G401.6 (cell line): ENCODE measurements at regions not wholly inside any gene's neighbourhood (a gene's known extent, or its start where the extent isn't known, plus 50 kb on each side); places are given as distances from the start of the nearest gene placed in this dataset.

Experiments used
- FAIRE-seq: peaks from 2 replicates; lab custom pipeline; 2012; peaks lifted over from hg19 to GRCh38; lab: Jason Lieb, UNC

DNA sequence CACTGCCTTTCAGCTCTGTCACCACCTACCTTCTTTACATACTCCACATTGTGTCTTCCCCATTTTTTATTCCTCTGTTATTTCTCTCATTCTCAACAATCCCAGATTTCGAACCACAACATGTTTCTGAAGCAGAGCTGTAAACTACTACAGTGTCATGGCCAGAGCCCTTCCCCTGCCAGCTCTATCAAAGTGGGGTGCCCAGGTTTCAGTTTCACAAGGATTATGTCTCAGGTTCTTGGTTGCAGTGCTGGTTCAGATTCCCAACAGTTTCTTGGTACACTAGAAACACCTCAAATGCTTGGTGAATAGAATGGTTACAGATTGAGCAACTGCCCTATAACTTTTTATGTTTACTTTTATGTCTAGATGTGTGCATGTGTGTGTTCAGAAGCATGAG lies 172.7 kb upstream of the MTNR1B start:
- FAIRE-seq: no peak

DNA sequence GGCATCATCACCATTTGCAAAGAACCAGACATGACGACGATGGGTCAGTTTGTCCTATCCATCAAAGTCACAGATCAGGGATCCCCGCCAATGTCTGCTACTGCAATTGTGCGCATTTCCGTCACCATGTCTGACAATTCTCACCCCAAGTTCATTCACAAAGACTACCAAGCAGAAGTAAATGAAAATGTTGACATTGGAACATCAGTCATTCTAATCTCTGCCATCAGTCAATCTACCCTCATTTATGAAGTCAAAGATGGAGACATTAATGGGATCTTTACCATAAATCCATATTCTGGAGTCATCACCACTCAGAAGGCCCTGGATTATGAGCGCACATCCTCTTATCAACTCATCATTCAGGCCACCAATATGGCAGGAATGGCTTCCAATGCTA lies 171.6 kb upstream of the MTNR1B start:
- no peak for FAIRE-seq

DNA sequence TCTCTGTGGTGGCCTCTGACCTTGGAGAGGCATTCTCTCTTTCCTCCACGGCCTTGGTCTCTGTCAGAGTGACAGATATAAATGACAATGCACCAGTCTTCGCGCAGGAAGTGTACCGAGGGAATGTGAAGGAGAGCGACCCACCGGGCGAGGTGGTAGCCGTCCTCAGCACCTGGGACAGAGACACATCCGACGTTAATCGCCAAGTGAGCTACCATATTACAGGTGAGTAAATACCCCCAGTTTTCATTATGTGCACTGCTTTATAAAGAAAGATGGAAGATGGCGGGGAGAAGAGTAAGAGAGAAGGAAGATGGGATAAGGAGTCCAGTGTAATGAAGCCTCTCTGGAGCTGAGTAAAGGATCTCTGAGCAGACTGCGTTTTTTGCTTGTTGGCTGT lies 167.8 kb upstream of the MTNR1B start:
- no peak for FAIRE-seq

DNA sequence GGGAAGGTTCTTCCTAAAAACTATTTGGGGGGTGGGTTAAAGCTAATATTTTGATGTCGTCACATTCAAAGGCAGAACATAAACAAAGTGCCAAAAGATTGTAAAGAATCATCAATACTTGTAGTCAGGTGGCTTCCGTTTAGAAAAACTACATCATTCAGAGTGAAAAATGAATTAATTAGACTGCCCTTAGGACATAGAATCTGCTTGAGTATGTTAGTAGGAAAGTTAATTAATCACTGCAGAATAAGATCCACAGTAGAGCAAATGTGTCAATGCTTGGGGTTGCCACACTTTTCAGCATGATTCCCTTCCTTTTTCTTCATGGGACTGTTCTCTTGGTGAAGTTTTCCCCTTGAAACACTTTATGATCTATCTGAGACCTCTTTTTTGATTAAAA lies 166.8 kb upstream of the MTNR1B start:
- no peak for FAIRE-seq

DNA sequence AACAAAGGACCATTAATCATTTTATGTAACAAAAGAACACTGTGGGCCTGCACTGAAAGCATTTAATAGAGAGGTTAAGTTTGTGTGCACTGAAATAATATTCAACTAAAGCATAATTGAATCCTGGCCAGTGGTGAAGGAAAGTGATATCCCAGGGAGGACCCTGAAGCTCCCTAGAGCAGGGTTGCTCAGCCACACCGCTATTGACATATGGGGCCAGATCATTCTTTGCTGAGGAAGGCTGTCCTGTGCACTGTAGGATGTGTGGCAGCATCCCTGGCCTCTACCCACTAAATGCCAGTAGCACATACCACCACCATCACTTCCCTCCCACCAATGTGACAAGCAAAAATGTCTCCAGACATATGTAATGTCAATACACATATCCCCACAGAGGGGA lies 166.1 kb upstream of the MTNR1B start:
- no peak for FAIRE-seq

DNA sequence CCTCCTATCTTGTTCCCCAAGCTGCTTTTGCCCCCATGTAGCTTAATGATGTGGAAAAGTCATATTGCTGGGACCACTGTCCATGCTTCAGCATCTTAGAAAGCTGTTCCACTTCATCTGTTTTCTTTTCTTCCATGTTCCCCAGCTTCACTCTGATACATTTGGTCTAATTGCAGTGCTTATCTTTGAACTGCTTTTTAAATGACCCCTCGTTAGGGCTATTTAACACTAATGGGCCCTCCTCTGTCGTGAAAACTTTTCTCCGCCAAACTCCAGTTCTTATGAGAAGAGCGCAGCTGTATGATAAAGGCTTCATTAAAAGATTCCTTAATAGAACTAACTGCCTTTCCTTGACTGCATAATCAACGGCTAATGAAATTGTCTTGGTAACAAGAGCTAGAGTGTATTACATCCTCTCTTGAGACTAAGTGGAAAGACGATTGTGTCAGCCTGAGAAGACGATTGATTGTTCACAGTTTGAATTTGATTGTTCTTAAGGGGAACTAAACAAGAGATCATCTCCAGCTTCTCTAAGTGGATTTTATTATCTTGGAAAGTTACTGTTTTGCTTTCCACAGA lies 165.0 kb upstream of the MTNR1B start:
- FAIRE-seq: no peak

DNA sequence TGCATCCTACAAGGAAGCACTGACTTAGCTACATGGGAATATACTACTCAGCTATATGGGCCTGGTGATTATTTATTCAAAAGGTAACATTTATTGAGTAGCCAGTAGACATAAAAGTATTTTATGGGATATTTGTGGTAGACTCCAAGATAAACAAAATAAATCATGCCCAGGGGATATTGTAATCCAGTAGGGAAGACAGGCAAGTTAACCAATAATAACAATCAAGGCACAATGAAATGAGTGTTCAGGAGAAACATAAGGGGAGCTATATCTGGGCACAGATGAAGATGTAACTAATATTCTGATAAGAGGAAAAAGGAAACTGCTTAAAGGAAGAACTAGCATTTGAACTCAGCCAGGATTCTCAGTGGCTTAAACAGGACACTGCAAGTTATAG lies 161.4 kb upstream of the MTNR1B start:
- FAIRE-seq: no peak

DNA sequence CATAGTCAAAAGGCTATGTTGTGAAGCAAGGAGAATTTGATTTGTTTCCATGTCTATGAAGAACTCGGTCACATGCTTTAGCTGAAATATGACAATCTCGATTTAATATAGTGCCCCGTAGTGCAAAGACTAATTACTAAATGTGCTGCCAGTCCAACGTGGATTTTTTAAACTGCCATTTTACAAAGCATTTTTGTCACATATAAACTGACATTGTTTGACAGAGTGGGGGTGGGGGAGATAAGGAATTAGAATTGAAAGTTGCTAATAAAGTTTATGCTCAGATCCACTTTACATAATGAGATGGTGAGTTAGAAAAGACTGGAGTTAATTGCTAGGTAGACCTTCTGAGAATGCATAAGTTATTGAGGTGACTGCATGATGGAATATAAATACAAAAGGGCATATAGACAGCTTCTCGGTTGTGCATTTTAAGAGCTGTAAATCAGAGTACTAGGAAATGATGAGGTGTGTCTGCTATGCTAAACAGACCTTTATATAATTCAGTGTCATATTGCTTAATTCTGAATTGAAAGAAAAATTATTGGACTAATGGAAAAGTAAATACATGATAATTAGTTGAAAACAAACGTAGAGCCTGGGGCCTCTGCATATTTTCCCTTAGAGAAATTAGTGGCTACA lies 158.9 kb upstream of the MTNR1B start:
- no peak for FAIRE-seq

DNA sequence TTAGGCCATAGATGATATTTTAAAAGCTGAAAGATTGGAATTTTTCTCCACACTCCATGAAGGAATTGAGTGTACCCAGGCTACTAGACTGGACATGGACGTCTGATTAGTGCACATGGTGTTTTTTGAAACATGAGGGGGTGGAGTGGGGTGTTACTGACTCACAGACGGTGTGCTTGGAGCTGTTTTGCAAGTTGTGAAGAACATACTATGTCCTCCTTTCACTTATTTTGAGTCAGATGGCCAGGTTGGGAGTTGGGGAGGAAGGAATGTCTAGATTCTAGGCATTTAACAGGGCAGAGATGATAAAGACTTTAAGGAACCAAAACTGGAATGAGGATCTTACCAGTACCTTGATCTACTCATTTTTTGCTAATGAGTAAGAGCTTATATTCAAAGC lies 158.1 kb upstream of the MTNR1B start:
- no peak for FAIRE-seq

DNA sequence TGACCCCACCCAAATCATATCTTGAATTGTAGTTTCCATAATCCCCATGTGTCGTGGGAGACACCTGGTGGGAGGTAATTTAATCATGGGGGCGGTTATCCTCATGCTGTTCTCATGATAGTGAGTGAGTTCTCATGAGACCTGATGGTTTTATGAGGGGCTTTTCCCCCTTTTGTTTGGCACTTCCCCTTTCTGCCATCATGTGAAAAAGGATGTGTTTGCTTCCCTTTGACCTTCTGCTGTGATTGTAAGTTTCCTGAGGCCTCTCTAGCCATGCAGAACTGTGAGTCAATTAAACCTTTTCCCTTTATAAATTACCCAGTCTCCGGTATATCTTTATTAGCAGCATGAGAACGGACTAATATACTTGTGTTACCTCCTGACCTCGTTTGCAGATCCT lies 156.6 kb upstream of the MTNR1B start:
- no peak for FAIRE-seq

DNA sequence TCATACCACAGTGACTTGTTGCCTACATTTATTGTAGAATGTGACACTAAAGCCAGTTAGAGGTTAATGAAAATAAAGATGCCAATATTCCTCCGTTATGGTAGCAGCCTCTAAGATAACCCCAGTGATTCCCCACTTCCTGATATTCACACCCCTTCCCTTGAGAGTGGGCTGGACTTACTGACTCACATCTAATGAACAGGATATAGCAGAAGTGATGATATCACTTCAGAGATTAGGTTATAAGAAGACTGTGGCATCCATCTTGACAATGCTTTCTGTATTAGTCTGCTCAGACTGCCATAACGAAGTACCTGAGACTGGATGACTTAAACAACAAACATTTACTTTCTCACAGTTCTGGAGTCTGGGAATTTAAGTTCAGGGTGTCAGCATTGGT lies 149.6 kb upstream of the MTNR1B start:
- FAIRE-seq: no peak

DNA sequence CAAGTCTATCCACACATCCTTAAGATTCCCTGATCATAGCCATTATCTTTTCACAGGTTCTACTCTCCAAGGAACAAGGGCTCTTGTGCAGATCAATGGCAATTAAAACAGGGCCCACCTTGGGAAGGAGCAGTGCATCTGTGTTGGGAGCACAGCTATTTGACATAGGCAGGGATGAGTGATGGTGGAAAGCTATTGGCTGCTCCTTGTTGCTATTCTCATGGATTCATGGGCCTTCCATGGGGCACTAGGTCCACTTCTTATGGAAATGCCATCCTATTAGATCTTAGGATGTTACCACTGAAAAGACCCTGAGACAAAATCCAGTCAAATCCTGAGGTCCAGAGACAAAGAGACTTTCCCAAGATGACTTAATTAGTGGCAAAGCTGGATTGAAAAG lies 148.6 kb upstream of the MTNR1B start:
- no peak for FAIRE-seq

DNA sequence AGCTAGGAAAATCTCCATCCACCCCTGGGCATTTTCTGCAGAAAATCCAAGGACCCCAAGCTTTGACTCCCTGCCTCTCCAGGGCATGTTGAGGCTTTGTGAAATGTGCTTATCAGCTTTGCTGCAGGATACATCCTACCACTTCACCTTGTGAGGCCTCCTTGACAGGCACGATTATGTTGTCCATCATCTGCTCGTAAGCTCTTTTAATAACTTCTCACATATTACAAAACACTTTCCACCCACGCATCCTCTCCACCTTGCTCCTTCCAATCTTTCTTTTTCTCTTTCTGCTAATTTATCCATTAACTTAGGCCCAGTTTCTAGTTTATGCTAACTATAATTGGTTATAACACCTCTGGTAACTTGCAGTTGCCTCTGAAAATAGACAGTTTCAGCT lies 147.0 kb upstream of the MTNR1B start:
- FAIRE-seq: no peak

DNA sequence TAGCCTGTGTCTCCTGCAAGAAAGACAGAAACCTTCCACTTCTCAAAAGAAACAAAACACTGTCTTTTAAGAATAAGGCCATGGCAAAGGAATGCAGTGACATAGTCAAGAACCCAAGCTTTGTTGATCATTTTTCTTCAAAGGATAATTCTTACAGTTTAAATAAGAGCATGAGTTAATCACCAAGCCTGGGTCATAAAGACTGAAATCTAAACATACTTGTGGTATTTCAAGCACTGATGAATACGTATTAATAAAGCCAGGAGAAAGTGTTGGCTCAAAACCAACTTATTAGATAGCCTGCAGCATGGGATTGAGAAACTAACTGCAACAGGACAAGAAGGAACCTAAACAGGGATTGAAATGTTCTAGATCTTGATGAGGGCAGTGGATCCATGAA lies 143.3 kb upstream of the MTNR1B start:
- FAIRE-seq: no peak

DNA sequence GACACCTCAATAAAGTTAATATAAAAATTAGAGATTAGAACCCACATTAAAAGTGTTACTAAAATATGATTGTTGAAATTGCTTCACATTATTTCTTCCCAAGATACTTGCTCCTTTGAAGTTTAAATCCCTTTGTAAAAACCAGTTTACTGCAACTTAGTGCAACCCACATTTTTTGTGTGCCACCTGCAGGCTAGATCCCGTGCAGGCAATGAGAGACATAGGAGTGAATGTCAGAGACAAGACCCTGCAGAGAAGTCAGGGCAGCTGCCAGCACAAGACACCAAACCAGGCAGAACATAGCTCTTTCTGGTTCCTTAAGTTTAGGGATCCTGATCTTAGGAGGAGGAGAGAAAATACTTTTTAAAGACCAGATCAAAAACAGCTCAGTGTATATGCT lies 142.8 kb upstream of the MTNR1B start:
- no peak for FAIRE-seq

DNA sequence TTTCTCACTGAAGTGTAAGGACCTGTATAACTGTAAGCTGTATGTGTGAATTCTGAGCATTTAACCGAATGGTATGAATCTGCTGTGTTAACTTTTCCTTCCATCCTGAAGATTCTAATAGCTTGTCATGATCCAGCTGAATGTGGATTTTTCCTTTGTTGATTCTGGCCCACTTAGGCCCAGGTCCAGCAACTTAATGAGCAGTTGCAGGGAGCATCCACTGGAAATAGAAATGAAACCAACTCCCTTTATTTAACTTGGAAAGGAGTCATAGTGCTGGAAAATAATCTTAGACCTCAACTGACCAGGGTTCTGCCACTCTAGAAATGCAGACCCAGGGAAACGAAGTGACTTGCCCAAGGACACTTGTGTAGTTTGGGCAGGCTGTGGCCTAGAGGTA lies 142.3 kb upstream of the MTNR1B start:
- FAIRE-seq: no peak

DNA sequence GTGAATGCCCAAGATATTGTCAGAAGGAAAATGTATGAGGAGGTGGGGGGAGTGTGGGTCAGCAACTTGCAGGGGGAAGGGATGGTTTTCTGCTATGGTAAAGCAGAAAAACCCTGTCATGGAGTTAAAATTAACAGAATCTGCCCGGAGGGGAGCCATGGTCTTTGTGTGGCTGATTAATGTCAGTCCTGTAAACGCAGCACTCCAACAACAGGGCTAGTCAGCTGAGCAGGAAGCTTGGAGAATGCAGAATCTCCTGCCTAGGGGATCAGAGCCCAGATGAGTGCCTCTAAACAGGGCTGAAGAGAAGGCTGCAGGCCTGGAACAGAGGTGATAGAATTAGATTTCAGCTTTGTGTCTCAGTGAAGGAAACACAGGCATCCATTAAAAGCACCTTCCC lies 140.9 kb upstream of the MTNR1B start:
- FAIRE-seq: no peak

DNA sequence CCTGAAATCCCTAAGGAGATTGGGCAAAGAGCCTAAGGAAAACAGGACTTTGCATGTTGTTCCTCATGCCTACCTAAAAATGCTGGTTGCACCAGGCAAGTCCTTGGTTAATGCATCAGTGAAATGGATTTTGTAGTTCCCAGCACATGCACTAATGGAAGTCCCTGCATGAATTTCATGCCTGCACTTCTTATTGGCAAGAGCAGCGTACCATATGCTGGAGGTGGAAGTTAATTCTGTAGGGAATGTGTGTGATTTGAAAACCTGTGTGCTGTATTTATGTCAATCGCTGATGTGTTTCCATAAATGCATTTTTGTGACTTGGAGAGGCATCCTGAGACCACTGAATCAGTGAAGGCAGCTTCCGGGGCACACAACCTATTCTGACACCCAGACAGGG lies 140.3 kb upstream of the MTNR1B start:
- no peak for FAIRE-seq

DNA sequence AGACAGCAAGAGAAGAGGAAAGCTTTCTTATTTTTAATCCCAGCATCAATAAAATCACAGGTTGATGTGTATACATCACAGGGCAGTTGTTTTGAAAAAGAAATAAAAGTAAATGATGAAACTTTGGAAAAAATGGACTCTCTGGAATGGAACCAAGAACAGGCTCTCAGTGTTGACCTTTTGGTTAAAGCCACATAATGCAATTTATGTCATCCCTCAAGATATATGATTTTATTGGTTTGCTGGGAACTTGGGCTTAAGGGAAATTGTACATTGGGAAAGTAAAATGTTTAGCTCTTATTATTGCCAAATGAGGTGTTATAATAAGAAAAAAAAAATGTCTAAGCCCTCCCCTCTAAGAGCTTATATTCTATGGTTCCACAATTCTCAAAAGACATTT lies 139.8 kb upstream of the MTNR1B start:
- no peak for FAIRE-seq

DNA sequence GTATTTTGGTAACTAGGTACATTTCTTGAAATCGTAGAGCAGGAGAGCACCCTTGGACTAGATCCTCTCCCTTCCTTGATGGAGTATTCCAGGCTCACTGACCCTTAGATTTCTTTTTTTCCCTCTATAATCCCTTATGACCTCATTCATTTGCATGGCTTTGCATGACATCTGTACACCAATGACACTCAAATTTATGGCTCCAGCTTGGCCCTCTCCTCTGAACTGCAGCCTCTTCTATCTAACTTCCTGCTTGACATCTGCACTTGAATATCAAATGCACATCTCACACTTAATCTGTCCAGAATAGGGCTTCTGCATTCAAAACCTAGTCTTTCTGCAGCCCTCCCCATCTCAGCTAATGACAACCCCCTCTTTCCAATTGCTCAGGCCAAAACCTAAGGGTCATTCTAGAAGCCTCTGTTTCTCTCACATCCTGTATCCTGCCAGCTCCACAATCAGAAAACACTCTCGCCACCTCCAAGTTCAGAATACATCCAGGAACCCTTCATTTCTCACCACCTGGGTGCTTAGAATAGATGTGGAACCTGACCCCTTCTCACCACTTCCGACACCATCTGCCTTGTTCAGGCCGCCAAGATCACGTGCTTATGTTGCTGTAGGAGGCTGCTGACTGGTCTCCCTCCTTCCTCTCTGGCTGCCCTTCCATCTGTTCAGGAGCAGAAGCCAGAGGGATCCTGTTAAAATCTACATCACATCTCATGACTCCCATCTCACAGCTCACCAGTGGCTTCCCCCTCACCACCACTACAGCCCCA lies 138.9 kb upstream of the MTNR1B start:
- FAIRE-seq: no peak

DNA sequence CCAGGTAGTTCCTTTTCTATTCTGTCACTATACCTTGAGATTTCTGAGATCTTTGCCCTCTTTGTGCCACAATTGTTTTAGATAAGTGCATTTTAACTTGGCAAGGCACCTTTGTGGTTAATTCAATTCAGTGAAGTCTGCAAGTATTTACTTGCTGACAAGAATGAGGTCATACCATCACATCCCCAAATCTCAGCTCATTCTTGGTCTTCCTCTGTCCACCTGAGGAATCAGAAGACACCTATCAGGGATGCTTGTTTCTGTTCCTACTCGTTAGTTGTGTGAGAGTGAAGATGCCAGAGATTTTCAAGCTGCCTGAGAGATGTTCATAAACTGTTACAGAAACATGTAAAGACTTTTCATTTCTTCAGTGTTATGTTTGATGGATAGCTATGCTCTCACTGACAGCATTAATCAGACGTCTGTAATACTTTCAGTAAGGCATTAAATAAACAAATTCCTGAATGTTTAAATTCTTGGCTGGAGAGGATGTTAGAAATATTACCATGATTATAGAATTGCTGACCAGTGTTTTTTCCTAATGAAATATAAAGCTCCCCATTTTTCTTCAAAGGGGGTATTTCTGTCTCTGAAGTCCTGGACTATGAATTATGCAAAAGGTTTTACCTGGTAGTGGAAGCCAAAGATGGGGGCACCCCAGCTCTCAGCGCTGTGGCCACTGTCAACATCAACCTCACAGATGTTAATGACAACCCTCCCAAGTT lies 135.0 kb upstream of the MTNR1B start:
- no peak for FAIRE-seq

DNA sequence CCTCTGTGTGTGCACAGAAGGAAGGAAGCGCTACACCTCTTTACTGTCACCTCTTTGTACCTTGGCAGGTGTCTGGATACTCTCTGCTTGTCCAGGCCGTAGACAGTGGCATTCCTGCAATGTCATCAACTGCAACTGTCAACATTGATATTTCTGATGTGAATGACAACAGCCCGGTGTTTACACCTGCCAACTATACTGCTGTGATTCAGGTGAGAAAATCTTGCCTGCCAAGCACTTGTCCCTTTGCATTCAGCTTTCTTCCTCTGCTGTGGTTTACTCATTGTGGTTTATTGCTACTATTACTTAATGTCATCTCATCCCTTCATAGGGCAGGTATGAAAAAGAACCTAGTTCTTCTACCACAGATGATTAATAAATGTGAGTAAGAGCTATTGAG lies 131.9 kb upstream of the MTNR1B start:
- no peak for FAIRE-seq

DNA sequence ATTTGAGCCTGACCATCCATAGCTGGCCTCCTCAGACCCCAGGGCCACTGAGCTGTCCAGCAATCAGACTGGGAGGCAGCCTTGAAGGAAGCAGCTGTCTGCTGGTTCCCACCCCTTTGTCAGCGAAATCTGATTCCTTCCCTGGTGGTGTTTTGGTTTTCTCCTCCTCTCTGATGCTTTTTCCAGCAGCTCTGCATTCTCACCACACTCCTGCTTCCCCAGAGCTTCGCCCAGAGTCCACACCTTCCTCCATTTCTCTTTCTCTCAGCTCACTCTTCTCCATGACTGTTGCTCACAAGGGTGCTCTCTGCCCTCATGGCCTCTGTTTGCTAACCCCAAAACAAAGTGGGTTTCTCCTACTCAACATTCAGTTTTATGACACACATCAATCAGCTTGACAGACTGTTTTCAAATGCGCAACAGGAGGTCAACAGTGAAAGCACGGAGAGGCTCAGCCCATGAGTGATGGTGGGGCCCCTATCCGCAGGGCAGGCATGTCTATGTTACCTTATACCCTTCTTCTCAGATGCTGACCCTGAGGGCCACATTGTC lies 130.6 kb upstream of the MTNR1B start:
- no peak for FAIRE-seq
